ENCODE measurements at regions not wholly inside any gene's neighbourhood (a gene's known extent, or its start where the extent isn't known, plus 50 kb on each side); places are given as distances from the start of the nearest gene placed in this dataset.
"Not testable (repeated sequence)": the region's sequence is repeated elsewhere in the genome, so short reads cannot be mapped to it uniquely, and the experiment has no call there.

DNA sequence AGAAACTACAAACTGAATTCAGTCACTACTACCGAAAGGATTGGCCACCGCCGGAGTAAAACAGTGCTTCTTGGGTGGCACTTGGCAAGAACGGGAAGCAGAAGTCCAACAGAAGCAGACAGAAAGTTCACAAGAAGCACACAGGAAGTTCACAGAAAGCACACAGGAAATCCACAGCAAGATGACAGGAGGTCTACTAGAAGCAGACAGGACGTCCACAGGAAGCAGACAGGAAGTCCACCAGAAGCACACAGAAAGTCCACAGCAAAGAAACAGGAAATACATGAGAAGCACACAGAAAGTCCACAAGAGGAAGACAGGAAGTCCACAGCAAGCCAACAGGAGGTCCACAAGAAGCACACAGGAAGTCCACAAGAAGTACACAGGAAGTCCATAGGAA lies 399.2 kb upstream of the AUTS2 start:
- no peak for DNase-seq (ENCODE audit: low read depth)

DNA sequence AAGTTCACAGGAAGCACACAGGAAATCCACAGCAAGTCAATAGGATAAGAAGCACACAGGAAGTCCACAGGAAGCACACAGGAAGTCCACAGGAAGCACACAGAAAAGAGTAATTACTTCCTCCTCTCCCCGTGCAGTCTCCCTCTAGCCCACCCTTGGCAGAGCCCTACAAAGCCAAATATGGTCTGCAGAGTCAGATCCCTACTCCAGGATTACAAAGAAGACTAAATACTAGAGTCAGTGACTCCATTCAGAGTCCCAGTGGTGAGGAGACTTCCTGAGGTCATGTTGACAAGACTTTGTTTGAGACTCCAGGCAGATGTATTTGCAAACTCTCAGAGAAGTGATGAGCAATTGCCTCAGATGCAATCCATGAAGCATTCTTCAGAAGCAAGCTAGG lies 398.6 kb upstream of the AUTS2 start:
- no peak for DNase-seq (ENCODE audit: low read depth)

DNA sequence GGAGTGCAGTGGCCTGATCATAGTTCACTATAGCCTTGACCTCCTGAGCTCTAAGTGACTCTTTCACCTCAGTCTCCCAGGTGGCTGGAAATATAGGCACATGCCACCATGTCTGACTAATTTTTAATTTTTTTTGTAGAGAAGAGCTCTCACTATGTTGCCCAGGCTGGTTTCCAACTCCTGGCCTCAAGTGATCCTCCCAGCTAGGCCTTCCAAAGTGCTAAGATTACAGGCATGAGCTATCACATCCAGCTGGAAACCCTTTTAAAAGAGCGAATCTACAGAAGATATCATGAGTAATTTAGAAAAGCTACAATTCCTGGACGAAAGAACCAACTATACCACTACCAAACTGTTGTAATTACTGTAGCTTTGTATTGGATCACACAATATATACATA lies 394.4 kb upstream of the AUTS2 start:
- DNase-seq (ENCODE audit: low read depth), result no peak

DNA sequence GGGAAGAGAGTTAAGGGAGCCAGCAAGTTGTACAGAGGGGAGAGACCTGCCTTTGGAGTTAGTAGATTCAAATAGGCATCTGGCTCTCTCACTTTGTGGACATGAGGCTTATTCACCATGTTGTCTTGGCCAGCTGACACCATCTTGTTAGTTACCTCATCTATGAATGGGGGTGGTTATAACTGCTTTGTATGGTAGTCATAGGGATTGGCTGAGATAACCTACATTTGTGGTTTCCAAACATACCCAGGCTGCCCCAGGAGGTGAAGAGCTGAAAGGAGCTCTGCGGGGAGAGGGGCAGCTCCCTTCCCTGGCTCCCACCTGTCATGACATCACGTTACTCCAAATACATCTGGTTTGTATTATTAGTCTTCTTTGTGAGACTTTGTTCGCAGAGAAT lies 393.3 kb upstream of the AUTS2 start:
- DNase-seq (ENCODE audit: low read depth), result no peak

DNA sequence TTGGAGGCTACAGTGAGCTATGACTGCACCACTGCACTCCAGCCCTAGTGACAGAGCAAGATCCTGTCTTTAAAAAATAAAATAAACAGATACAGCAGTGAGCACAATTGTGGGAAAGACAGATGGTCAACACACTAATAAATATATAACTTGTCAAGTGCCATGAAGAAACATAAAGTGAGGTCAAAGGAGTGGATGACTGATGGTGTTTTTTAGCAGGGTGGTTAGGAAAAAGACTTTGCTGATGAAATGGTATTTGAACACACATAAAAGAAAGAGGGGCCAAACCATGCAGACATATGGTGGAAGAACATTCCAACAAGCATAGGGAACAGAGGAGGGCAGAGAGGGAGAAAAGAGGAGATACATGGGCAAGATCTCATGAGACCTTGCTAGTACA lies 392.7 kb upstream of the AUTS2 start:
- DNase-seq (ENCODE audit: low read depth), result no peak

DNA sequence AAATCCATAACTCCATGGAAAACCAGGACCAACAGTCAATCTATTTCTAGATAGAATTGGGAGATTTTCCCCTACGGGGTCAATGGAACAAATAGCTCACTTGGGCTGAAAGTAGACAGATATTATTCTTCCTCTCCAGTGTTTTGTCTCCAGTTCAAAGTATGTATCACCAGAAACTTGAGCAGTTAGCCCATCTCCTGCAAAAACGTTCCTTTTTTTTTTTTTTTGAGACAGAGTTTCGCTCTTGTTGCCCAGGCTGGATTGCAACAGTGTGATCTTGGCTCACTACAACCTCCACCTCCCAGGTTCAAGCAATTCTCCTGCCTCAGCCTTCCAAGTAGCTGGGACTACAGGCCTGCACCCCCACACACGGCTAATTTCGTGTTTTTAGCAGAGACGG lies 390.0 kb upstream of the AUTS2 start:
- no peak for DNase-seq (ENCODE audit: low read depth)

DNA sequence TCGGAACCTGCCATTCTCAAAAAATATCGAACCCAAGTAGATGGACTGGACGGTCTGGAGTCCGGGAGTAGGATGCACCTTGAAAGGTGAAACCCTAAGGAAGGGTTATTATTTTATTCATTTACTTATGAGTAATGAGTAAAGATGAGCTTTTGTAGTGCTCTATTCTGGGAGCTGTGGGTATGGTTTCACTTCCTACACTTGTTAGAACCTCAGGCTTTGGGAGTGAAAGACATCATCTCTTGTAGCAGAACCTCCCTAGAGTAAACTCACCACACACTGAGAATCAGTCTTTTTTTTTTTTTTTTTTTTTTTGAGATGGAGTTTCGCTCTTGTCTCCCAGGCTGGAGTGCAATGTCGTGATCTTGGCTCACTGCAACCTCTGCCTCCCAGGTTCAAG lies 389.4 kb upstream of the AUTS2 start:
- no peak for DNase-seq (ENCODE audit: low read depth)

DNA sequence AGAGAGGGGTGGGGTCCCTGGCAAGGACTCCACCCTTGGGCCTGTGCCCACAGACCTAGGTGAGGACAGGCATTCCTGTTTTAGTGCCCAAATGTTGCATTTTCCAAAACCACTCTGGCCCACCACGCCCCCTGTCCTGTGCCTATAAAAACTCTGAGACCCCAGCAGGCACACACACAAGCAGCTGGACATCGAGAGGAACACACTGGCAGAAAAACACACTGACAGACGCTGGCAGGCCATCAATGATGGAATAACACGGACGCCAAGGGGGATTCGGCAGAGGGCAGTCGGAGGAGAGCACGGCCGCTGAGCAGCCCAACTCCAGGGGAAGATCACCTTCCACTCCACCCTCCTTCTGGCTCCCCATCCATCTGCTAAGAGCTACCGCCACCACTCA lies 386.9 kb upstream of the AUTS2 start:
- DNase-seq (ENCODE audit: low read depth), result no peak

DNA sequence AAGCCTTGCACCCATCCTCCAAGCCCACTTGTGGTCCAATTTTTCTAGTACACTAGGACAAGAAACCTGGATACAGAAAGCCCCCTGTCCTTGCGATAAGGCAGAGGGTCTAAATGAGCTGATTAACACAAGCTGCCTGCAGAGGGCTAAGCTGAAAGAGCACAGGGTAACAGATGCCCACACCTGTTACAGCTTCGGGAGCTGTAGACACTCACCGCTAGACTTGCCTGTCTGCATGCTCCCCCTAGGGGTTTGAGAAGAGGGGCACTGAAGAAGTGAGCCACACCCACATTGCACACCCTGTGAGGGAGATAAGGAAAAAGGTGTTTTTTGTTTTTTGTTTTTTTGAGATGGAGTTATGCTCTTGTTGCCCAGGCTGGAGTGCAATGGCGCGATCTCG lies 386.5 kb upstream of the AUTS2 start:
- DNase-seq (ENCODE audit: low read depth), result no peak

DNA sequence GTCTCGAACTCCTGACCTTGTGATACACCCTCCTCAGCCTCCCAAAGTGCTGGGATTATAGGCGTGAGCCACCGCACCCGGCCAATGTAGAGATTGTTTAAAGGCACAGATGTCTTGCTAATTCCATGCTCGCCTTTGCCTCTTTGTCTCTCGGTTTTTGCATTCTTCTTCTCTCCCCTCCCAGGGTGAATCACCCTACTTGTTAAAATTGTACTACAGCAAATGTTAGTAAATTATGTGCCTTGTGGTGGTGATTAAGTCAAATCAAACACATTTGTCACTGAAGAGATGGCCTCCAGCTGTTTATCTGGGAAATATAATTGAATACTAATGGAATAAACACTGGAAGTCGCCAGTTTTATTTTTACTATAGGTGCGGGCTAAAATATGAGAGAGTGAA lies 384.4 kb upstream of the AUTS2 start:
- DNase-seq (ENCODE audit: low read depth), result no peak

DNA sequence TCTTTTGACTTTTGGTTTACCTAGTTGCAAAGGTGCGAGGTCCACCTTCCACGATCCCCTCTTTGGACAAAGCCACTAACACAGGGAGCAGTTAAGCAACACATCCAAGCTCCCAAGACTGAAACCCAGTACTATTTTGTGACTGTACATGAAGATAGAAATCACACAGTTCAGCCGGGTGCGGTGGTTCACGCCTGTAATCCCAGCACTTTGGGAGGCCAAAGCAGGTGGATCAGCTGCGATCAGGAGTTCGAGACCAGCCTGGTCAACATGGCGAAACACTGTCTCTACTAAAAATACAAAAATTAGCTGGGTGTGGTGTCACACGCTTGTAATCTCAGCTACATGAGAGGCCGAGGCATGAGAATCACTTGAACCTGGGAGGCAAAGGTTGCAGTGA lies 382.8 kb upstream of the AUTS2 start:
- DNase-seq (ENCODE audit: low read depth), result not testable (repeated sequence)

DNA sequence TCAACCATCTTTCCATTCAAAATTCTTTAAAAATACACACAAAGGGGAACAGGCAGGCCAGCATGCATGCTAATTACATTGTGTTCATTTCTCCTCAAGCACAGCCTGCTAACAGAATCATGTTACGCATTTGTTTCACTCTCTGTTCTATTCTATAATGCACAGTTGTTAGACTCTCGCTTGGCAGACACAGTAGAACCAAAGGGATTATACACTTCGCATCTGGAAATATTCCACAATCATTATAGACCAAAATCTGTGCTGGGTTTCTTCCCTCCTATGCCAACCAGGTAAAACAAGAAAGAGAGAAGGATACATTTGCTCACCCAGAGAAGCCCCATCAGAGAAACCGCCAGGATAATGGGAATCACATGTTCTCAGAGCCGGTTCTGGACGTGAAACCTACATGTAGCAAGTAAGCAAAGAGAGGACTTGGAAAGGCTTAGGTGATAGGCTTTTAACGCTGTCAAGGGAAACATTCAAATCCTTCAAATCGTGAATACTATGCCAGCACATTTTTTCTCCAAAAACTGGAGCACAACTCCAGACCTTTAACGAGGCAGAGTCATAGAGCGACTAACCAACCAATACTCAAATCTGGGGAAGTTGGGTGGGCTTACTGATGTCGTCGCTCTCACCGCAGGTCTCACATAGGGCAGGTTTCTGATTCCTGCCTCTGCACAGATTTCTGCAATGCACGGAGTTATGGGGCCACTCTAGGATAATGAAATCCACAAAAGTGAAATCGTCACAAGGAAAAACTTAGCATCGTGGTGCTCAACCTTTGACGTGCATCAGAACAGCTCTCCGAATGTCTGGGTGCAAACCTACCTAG lies 380.5 kb upstream of the AUTS2 start:
- DNase-seq (ENCODE audit: low read depth), result no peak

DNA sequence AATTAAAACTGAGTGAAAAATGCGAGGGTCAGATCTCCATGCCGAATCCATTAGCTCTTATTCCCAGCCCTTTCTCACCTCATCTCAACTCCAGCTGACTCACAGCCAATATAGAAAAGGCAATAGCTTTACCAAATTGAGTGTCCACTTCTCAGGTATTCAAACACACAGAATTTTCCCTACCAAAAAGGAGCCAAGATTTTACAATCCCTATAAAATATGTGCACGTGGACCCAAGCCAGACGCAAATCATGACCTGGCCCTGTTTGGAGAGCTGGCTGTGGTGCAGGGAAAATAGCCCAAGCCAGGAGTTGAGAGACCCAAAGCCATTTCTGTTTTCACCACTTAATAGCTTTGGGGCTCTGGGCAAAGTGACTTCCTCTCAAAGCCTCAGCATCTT lies 379.7 kb upstream of the AUTS2 start:
- no peak for DNase-seq (ENCODE audit: low read depth)

DNA sequence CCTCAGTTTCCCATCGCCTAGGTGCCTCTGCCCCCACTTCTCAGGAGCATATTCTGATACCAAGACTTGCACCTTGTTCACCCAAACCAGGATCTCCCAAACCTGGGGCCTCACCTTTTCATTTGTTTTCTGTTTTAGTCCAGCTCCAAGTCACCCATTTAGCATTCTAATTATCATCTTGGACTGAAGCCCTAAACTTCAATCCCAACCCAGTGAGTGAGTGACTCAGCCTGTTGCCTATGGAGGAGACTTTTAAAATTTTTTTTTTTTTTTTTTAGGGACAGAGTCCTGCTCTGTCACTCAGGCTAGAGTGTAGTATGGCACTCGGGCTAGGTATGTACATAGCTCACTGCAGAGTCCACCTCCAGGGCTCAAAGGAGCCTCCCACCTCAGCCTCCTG lies 378.9 kb upstream of the AUTS2 start:
- DNase-seq (ENCODE audit: low read depth), result no peak

DNA sequence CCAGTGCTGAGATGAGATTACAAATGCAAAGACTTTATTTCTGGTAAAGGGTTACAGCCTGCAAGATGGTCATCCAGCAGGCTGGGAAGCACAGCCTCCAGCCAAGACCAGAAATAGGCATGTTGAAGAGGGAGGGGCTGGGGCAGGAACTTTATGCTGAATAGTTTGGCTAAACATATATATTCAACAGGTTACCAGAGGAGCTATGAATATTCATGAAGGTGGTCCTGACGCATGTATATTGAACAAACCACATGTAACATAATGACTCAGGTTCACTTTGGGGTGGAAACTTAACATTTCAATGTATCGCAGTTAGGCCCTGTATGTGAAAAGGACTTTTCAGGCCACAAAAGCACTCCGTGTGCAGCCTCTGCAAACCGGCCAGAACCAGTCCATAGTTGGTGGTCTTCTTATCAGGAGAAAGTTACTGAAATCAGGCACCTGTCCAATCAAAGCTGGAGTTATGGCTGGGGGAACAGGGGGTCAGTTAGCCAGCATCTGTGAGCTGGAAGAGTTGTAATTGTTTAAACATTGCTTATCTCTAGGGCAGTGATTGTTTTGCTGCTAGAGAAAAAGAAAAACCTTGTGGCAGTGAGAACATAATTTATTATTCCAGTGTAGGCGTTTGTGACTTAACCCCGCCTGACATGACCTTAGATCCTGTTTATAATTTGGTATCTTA lies 372.9 kb upstream of the AUTS2 start:
- no peak for DNase-seq (ENCODE audit: low read depth)

DNA sequence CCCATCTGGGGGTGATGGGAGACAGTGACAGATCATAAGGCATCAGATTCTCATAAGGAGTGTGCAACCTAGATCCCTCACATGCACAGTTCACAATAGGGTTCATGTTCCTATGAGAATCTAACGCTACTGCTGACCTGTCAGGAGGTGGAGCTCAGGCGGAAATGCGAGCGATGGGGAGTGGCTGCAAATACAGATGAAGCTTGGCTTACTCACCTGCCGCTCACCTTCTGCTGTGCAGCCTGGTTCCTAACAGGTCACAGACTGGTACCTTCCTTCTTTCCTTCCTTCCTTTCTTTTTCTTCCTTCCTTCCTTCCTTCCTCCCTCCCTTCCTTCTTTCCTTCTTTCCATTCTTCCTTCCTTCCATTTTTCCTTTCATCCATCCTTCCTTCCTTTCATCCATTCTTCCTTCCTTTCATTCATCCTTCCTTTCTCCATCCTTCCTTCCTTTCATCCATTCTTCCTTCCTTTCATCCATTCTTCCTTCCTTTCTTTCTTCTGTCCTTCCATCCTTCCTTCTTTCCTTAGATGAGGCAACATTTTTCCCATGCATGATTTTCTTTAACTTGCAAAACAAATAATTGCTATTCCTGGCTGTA lies 370.0 kb upstream of the AUTS2 start:
- no peak for DNase-seq (ENCODE audit: low read depth)

DNA sequence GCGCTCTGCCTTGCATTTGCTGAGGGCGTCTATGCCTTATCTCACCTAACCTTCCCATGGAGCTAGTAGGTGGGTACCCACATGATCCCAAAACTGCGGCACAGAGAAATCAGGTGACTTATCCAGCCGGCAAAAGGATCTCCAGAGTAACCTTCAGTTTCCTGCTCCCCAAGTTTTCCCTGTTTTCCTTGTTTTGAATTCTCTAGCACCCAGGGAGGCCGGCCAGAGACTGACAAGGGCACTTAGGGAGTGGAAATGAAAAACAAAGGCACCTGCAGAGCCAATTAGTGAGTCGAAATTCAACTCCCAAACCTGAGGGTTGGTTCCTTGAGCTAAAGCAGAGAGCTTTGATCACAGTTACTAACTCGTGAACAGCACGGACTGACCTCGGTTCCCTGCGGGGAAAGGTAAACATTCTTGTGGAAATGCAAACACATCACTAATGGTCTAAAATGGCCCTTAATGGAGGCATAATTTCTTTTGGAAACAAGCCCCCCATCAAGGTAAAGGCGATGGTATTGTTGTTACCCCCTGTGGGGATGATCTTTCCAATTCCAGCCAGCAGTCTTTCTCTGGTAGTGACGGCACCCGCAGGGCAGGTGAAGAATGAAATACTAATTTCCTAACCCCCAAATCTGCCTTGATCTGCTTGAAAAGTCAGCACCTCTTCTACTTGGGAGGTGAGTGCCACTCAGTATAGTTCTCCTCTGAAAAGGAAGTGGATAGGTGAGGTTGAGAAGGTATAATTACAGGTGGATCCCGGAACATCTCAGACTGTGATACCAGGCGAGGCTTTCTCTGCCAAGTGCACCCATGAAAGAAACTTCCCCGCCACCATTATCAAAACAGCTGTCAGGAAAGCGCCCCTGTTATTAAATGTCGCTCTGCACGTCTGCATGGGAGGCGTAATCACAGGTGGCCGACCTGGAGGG lies 365.6 kb upstream of the AUTS2 start:
- DNase-seq (ENCODE audit: low read depth), result no peak

DNA sequence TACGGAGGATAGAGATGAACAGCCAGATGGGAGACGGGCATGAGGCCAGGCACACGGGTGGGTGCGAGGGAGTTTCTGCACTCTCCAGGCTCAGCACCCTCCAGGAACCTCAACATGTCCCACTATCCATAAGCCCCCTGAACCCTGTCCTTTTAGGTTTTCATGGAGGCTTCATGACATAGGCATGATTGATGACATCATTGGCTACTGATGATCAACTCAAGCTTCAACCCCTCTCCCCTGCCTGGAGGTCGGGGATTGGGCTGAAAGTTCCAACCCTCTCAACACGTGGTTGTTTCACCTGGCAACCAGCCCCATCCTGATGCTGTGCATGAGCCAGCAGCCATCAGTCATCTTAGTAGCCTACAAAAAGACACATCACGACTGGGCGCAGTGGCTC lies 360.7 kb upstream of the AUTS2 start:
- no peak for DNase-seq (ENCODE audit: low read depth)

DNA sequence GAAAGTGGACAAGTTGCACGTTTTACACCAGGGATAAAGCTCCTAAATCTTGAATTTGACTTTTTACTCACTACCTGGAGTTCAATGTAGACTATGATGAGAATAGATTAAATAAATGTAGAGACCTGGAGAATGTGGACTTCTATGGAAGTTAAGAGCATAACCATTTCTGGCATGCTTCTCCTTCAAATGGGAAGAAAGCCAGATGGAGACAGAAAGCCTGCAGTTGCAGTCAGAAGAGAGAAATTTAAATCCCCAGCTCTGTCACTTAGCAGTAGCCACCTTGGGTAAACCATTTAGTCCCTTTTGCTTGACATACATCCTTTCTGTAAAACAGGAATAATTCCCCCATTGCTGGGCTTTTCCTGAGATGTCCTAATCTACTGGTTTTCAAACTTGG lies 355.3 kb upstream of the AUTS2 start:
- DNase-seq (ENCODE audit: low read depth), result no peak

DNA sequence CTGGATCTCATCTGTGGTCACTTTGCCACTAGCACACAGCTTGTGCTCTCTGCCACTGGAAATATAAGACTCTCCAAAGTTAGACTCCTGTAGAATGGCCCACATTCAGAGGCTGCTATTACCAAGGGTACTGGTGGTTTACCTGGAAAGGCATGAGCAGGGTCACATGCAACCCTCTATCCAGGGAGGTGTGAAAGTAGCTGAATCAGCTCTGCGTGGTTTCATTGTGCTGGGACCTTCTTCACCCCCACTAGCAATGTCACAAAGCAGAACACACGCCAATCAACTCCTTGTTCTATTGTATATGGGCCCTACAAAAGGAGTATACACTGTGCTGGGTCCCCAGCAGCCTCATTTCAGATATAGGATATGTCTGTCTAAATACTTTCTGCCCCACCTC lies 353.6 kb upstream of the AUTS2 start:
- no peak for DNase-seq (ENCODE audit: low read depth)

DNA sequence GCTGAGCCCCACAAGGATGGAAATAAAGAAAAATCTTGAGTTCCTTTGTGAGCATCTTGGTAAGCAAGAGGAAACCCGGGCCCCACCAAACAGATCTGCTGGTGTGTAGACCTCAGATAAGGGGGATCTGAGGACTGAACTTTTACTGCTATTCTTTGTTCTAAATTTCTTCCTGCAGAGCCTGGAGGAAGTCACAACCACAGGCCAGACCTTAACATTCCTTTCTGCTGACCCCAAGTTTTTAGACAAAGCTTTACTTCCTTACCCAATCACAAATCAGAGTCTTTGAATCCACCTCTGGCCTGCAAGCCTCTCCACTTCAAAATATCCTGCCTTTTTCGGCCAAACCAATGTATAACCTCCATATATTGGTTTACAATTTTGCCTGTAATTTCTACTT lies 352.6 kb upstream of the AUTS2 start:
- DNase-seq (ENCODE audit: low read depth), result no peak

DNA sequence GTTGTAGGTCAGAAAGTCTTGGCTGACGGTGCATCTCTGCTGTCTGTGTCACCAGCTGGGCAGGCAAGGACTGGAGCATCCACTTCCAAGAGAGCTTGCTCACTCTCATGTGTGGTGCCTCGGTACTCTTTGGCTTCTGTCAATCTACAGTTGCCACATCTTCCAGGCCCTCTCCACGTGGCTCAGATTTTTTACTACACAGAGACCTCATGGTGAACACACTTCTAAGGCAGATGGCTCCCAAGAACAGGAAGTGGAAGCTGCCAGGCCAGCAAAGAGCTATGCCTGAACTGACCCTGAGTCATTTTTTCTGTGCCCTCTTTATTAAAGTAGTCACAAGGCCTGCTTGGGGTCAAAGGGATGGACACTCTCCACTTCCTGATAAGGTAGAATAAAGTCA lies 351.5 kb upstream of the AUTS2 start:
- DNase-seq (ENCODE audit: low read depth), result no peak

All from stimulated activated CD8-positive, alpha-beta memory T cell treated with anti-CD3 and anti-CD28 coated beads, Interleukin-12 subunit alpha, Interleukin-12 subunit beta, amount 100 ng/mL, for 1 hour (primary cell).